HepG2 (cell line): ENCODE measurements at regions not wholly inside any gene's neighbourhood (a gene's known extent, or its start where the extent isn't known, plus 50 kb on each side); places are given as distances from the start of the nearest gene placed in this dataset.

ENCODE experiments used
- CAMTA2 ChIP-seq: sonication (generic); formaldehyde crosslinking; IDR thresholded peaks from 2 replicates; pipeline ENCODE4 v1.4.0; 2020; ENCODE audit warnings: mild to moderate bottlenecking, missing genetic modification reagents, borderline replicate concordance
- CBX5 ChIP-seq: sonication (generic); formaldehyde crosslinking; IDR thresholded peaks from 2 replicates; pipeline ENCODE4 v1.4.0; 2020; ENCODE audit warnings: missing genetic modification reagents, borderline replicate concordance
- CEBPB ChIP-seq: IDR thresholded peaks from 2 replicates; pipeline ENCODE4 v1.6.1; 2011; ENCODE audit warnings: low read depth, low read length, improper control_type of control experiment, borderline replicate concordance
- FOXJ3 ChIP-seq: sonication (generic); formaldehyde crosslinking; IDR thresholded peaks from 2 replicates; pipeline ENCODE4 v1.4.0; 2020; ENCODE audit warnings: missing genetic modification reagents, mild to moderate bottlenecking, borderline replicate concordance
- MAF1 ChIP-seq: sonication (generic); formaldehyde crosslinking; IDR thresholded peaks from 2 replicates; pipeline ENCODE4 v1.5.0; 2020; ENCODE audit warnings: missing genetic modification reagents, borderline replicate concordance
- PPARG ChIP-seq: conservative IDR thresholded peaks from 2 replicates; pipeline ENCODE4 v1.6.1; 2016; ENCODE audit warnings: missing biosample characterization, missing genetic modification reagents
- RORA ChIP-seq: sonication (generic); formaldehyde crosslinking; IDR thresholded peaks from 2 replicates; pipeline ENCODE4 v1.5.0; 2020; ENCODE audit warnings: mild to moderate bottlenecking, missing genetic modification reagents, moderate library complexity
- RXRB ChIP-seq: IDR thresholded peaks from 2 replicates; pipeline ENCODE4 v1.6.1; 2016; ENCODE audit warnings: borderline replicate concordance, missing genetic modification reagents, missing compliant biosample characterization
- SMARCC2 ChIP-seq: fragments of 450-650 bp; IDR thresholded peaks from 2 replicates; pipeline ENCODE4 v1.6.1; 2017; ENCODE audit warnings: antibody characterized with exemption, mild to moderate bottlenecking
- SP2 ChIP-seq: sonication (generic); formaldehyde crosslinking; IDR thresholded peaks from 2 replicates; pipeline ENCODE4 v1.5.1; 2020; ENCODE audit warnings: mild to moderate bottlenecking, missing genetic modification reagents
- ZFP36L2 ChIP-seq: sonication (generic); formaldehyde crosslinking; IDR thresholded peaks from 2 replicates; pipeline ENCODE4 v1.4.0; 2020; ENCODE audit warnings: missing genetic modification reagents
- ZNF543 ChIP-seq: sonication (generic); formaldehyde crosslinking; IDR thresholded peaks from 2 replicates; pipeline ENCODE4 v1.4.0; 2020; ENCODE audit warnings: mild to moderate bottlenecking, missing genetic modification reagents
- ZNF775 ChIP-seq: sonication (generic); formaldehyde crosslinking; IDR thresholded peaks from 2 replicates; pipeline ENCODE4 v1.4.0; 2020; ENCODE audit warnings: missing genetic modification reagents, mild to moderate bottlenecking, moderate library complexity, borderline replicate concordance
- ZNF780A ChIP-seq: sonication (generic); formaldehyde crosslinking; IDR thresholded peaks from 2 replicates; pipeline ENCODE4 v1.8.0; 2022; ENCODE audit warnings: mild to moderate bottlenecking, missing genetic modification reagents, moderate library complexity
- TF ChIP-seq, protein P1 (sequence below): IDR thresholded peaks from 2 replicates; pipeline ENCODE4 v1.6.1; 2016; ENCODE audit warnings: missing compliant biosample characterization, missing genetic modification reagents, borderline replicate concordance
- TF ChIP-seq, protein P2 (sequence below): sonication (generic); formaldehyde crosslinking; IDR thresholded peaks from 2 replicates; pipeline ENCODE4 v1.4.0; 2020; ENCODE audit warnings: mild to moderate bottlenecking, missing genetic modification reagents
- TF ChIP-seq, protein P3 (sequence below): sonication (generic); formaldehyde crosslinking; IDR thresholded peaks from 2 replicates; pipeline ENCODE4 v1.8.0; 2022; ENCODE audit warnings: mild to moderate bottlenecking, missing genetic modification reagents, borderline replicate concordance
- TF ChIP-seq, protein P4 (sequence below): IDR thresholded peaks from 2 replicates; pipeline ENCODE4 v1.6.1; 2016; ENCODE audit warnings: low read depth
- TF ChIP-seq, protein P5 (sequence below): sonication (generic); formaldehyde crosslinking; IDR thresholded peaks from 2 replicates; pipeline ENCODE4 v1.4.0; 2020; ENCODE audit warnings: missing genetic modification reagents, borderline replicate concordance

DNA sequence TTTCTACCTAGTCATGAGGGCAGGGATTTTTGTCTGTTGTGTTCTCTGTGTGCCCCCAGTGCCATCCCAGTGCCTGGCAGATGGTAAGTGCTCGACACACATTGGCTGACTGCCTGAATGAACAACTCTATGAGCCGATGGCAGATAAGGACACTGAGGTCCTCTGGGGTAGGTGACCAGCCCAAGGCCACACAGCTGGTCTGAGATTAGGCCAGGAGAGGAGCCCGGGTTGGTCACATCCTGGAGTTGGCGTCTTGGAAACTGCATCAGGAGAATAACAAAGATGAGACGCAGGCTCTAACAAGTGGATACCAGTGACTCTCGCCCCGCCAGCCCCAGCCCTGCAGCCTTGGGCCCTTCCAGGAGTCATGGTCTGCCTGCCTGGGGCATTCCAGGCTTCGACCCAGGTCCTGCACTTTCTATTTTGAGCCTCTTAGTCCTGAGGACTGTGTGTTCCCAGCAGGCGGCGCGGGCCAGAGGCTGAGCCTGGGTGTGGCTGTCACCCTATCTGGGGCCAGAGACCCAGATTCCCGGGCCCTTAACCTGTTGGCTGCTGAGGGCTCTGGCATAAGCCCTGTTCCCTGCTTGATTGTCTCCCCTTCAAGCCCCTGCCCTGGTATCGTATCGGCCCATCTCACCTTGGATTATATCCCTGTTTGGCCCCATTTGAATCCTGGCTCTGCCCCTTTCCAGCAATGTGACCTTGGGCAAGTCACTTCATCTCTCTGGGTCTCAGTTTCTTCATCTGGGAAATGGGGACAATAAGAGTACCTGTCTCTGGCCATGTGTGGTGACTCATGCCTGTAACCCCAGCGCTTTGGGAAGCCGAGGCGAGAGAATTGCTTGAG is 88.3 kb downstream of the CEBPB start (continued):
- peak; percentile 74; the same call in 1 of the 2 replicates for TF ChIP-seq CAMTA2 (CRISPR knock-in tag)
- peak; percentile 68; the same call in 1 of the 2 replicates for TF ChIP-seq FOXJ3 (CRISPR knock-in tag)
- TF ChIP-seq ZNF780A (CRISPR knock-in tag): no peak
- no peak for TF ChIP-seq CEBPB
- TF ChIP-seq SMARCC2: no peak
- TF ChIP-seq MAF1 (CRISPR knock-in tag): peak; percentile 51; the same call in 1 of the 2 replicates
- no peak for TF ChIP-seq ZNF775
- TF ChIP-seq CBX5: no peak; the same call in 1 of the 2 replicates
- TF ChIP-seq, protein P1, sequence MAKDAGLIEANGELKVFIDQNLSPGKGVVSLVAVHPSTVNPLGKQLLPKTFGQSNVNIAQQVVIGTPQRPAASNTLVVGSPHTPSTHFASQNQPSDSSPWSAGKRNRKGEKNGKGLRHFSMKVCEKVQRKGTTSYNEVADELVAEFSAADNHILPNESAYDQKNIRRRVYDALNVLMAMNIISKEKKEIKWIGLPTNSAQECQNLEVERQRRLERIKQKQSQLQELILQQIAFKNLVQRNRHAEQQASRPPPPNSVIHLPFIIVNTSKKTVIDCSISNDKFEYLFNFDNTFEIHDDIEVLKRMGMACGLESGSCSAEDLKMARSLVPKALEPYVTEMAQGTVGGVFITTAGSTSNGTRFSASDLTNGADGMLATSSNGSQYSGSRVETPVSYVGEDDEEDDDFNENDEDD: peak; percentile 67; the same call in 1 of the 2 replicates
- TF ChIP-seq, protein P2, sequence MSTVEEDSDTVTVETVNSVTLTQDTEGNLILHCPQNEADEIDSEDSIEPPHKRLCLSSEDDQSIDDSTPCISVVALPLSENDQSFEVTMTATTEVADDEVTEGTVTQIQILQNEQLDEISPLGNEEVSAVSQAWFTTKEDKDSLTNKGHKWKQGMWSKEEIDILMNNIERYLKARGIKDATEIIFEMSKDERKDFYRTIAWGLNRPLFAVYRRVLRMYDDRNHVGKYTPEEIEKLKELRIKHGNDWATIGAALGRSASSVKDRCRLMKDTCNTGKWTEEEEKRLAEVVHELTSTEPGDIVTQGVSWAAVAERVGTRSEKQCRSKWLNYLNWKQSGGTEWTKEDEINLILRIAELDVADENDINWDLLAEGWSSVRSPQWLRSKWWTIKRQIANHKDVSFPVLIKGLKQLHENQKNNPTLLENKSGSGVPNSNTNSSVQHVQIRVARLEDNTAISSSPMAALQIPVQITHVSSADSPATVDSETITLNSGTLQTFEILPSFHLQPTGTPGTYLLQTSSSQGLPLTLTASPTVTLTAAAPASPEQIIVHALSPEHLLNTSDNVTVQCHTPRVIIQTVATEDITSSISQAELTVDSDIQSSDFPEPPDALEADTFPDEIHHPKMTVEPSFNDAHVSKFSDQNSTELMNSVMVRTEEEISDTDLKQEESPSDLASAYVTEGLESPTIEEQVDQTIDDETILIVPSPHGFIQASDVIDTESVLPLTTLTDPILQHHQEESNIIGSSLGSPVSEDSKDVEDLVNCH (CRISPR knock-in tag): 0 out of 2 replicates have a peak, but pooled peaks have one; percentile 63
- TF ChIP-seq PPARG: peak; percentile 75
- no peak for TF ChIP-seq RORA (CRISPR knock-in tag)
- TF ChIP-seq RXRB (CRISPR knock-in tag): peak; percentile 75
- TF ChIP-seq, protein P3, sequence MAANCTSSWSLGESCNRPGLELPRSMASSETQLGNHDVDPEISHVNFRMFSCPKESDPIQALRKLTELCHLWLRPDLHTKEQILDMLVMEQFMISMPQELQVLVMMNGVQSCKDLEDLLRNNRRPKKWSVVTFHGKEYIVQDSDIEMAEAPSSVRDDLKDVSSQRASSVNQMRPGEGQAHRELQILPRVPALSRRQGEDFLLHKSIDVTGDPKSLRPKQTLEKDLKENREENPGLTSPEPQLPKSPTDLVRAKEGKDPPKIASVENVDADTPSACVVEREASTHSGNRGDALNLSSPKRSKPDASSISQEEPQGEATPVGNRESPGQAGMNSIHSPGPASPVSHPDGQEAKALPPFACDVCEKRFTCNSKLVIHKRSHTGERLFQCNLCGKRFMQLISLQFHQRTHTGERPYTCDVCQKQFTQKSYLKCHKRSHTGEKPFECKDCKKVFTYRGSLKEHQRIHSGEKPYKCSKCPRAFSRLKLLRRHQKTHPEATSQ (CRISPR knock-in tag): peak; percentile 36; the same call in 1 of the 2 replicates
- no peak for TF ChIP-seq ZNF543 (CRISPR knock-in tag)
- TF ChIP-seq, protein P4, sequence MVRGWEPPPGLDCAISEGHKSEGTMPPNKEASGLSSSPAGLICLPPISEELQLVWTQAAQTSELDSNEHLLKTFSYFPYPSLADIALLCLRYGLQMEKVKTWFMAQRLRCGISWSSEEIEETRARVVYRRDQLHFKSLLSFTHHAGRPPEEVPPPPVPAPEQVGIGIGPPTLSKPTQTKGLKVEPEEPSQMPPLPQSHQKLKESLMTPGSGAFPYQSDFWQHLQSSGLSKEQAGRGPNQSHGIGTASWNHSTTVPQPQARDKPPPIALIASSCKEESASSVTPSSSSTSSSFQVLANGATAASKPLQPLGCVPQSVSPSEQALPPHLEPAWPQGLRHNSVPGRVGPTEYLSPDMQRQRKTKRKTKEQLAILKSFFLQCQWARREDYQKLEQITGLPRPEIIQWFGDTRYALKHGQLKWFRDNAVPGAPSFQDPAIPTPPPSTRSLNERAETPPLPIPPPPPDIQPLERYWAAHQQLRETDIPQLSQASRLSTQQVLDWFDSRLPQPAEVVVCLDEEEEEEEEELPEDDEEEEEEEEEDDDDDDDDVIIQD: 0 out of 2 replicates have a peak, but pooled peaks have one; percentile 23
- no peak for TF ChIP-seq ZFP36L2 (CRISPR knock-in tag)
- peak; percentile 31 for TF ChIP-seq SP2 (CRISPR knock-in tag)
- TF ChIP-seq, protein P5, sequence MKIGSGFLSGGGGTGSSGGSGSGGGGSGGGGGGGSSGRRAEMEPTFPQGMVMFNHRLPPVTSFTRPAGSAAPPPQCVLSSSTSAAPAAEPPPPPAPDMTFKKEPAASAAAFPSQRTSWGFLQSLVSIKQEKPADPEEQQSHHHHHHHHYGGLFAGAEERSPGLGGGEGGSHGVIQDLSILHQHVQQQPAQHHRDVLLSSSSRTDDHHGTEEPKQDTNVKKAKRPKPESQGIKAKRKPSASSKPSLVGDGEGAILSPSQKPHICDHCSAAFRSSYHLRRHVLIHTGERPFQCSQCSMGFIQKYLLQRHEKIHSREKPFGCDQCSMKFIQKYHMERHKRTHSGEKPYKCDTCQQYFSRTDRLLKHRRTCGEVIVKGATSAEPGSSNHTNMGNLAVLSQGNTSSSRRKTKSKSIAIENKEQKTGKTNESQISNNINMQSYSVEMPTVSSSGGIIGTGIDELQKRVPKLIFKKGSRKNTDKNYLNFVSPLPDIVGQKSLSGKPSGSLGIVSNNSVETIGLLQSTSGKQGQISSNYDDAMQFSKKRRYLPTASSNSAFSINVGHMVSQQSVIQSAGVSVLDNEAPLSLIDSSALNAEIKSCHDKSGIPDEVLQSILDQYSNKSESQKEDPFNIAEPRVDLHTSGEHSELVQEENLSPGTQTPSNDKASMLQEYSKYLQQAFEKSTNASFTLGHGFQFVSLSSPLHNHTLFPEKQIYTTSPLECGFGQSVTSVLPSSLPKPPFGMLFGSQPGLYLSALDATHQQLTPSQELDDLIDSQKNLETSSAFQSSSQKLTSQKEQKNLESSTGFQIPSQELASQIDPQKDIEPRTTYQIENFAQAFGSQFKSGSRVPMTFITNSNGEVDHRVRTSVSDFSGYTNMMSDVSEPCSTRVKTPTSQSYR (CRISPR knock-in tag): peak; percentile 53; the same call in 1 of the 2 replicates
